ENCODE measurements at regions not wholly inside any gene's neighbourhood (a gene's known extent, or its start where the extent isn't known, plus 50 kb on each side); places are given as distances from the start of the nearest gene placed in this dataset.

DNA sequence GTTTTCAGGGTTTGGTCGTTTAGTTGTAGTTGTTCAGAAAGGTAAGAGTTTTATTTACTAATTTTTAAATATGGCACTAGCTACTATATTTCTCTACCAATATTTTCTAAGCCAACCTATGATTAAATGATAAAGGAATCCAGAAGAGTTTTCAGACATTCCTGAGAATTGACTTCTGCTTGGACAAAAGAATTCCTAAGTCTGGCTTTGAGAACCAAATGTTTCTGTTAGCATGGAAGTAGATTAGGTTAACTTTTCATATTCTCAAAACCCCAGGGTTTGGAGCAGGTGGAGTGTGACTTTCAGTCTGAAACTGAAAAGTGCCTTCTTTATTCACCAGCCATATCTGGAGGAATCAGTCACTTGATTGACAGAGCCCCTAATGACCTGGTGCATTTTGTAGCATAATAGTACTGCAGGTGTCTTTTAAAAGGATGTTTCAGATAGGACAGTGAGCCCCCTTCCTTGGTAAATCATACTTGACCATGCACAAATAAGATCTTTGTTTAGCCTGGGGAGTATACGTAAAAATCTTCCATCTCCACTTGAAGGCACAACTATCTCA, 457.0 kb upstream of the ZNF462 start:
- TF ChIP-seq POLR2A (IDR thresholded peaks at IDR 0.05) = no peak
- TF ChIP-seq CTCF (IDR thresholded peaks at IDR 0.05) = no peak

Measured in Peyer's patch (tissue), 4 donors.